Tibial nerve (tissue), 3 donors: ENCODE measurements at regions not wholly inside any gene's neighbourhood (a gene's known extent, or its start where the extent isn't known, plus 50 kb on each side); places are given as distances from the start of the nearest gene placed in this dataset.

Experiments used
- CTCF ChIP-seq, 5 experiments: fragments of 200-600 bp in 3 of 5; fragments of 450-650 bp in 2 of 5; sonication (generic) in 3 of 5; IDR thresholded peaks; one replicate each; pipeline ENCODE4 v1.5.1; 2016 to 2019; ENCODE audit warnings: antibody characterized with exemption in 5 of 5, mild to moderate bottlenecking in 3 of 5, moderate library complexity in 2 of 5
- POLR2A ChIP-seq, 2 donors: fragments of 450-650 bp; IDR thresholded peaks; one replicate each; pipeline ENCODE4 v1.6.1; 2017; ENCODE audit warnings: antibody characterized with exemption in 2 of 2, mild to moderate bottlenecking in 2 of 2, moderate library complexity in 2 of 2

GRCh38 chr2:134140251-134140661 lies 113.6 kb upstream of the MGAT5 start:
- TF ChIP-seq POLR2A (IDR thresholded peaks at IDR 0.05) = no peak
- no peak for TF ChIP-seq CTCF (IDR thresholded peaks at IDR 0.05)
